Osteoblast (primary cell): ENCODE measurements at regions not wholly inside any gene's neighbourhood (a gene's known extent, or its start where the extent isn't known, plus 50 kb on each side); places are given as distances from the start of the nearest gene placed in this dataset.

ENCODE experiments used
- DNase-seq: peaks from one replicate; pipeline ENCODE4 v3.0.0; 2011; ENCODE audit warnings: low spot score, mixed read lengths; ENCODE audit not compliant: insufficient read length; ENCODE audit errors: missing footprints
- H2AFZ ChIP-seq: 2 replicates; pipeline ENCODE4 v1.6.0; 2011; ENCODE audit warnings: mild to moderate bottlenecking, low read length
- H3K27ac ChIP-seq: 2 replicates; pipeline ENCODE4 v1.5.1; 2011; ENCODE audit warnings: mild to moderate bottlenecking, low read depth, low read length, moderate library complexity
- H3K27me3 ChIP-seq: 2 replicates; pipeline ENCODE4 v1.6.0; 2012; ENCODE audit warnings: mild to moderate bottlenecking, control low read depth, inconsistent platforms, low read length, moderate library complexity; ENCODE audit not compliant: insufficient read depth
- H3K36me3 ChIP-seq: 2 replicates; pipeline ENCODE4 v1.5.1; 2011; ENCODE audit warnings: mild to moderate bottlenecking, low read length, control low read depth, moderate library complexity; ENCODE audit not compliant: insufficient read depth
- H3K4me1 ChIP-seq: 2 replicates; pipeline ENCODE4 v1.5.1; 2011; ENCODE audit warnings: mild to moderate bottlenecking, low read length, control low read depth, moderate library complexity; ENCODE audit not compliant: insufficient read depth
- H3K4me2 ChIP-seq: 2 replicates; pipeline ENCODE4 v1.6.0; 2011; ENCODE audit warnings: mild to moderate bottlenecking, low read length; ENCODE audit not compliant: insufficient read depth
- H3K4me3 ChIP-seq: fragments of 200-600 bp; sonication (generic); 3 replicates; pipeline ENCODE4 v1.5.1; 2012; ENCODE audit warnings: mild to moderate bottlenecking, low read length, inconsistent platforms; ENCODE audit not compliant: insufficient read depth
- H3K79me2 ChIP-seq: 2 replicates; pipeline ENCODE4 v1.6.0; 2012; ENCODE audit warnings: mild to moderate bottlenecking, low read length, control low read depth, inconsistent platforms; ENCODE audit not compliant: insufficient read depth
- H3K9me3 ChIP-seq: 2 replicates; pipeline ENCODE4 v1.5.1; 2011; ENCODE audit warnings: low read depth, low read length, control low read depth
- H4K20me1 ChIP-seq: 2 replicates; pipeline ENCODE4 v1.6.0; 2012; ENCODE audit warnings: mild to moderate bottlenecking, low read length, control low read depth; ENCODE audit not compliant: insufficient read depth
- CTCF ChIP-seq: IDR thresholded peaks from 2 replicates; pipeline ENCODE4 v1.5.1; 2011; ENCODE audit warnings: mild to moderate bottlenecking, low read depth, low read length, moderate library complexity; ENCODE audit errors: extremely low read depth

DNA sequence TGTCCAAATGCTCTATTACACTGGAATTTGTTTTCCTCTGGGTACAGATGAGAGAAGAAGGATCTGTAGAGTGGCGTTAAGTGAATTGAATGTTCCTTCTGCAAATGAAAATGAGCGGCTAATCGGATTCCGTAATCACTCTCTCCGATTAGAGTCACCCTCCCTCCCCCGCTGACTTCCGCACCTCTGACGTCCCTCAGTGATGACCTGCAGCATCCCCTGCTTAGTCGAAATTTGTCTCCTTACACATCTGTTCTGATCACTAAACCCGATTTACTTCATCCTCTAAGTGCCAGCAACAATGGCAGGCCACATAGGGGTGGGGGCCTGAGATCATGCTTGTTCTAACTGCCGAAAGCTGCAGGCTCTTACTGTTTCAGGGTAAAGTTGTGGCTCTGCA lies 378.7 kb downstream of the SEC16B start:
- H3K36me3 ChIP-seq, result no peaks in the 10 kb centered on the region
- H4K20me1 ChIP-seq, result no peaks in the 10 kb centered on the region
- no peak overlapping the region for H2AFZ ChIP-seq
- H3K9me3 ChIP-seq, result no peaks in the 10 kb centered on the region
- no peaks in the 10 kb centered on the region for H3K27me3 ChIP-seq
- DNase-seq, result no peak
- no peak overlapping the region for H3K4me3 ChIP-seq
- H3K27ac ChIP-seq, result no peak overlapping the region
- H3K79me2 ChIP-seq, result no peaks in the 10 kb centered on the region
- no peak overlapping the region for H3K4me2 ChIP-seq
- no peak for TF ChIP-seq CTCF
- H3K4me1 ChIP-seq, result peaks cover 10% of the 10 kb centered on the region

DNA sequence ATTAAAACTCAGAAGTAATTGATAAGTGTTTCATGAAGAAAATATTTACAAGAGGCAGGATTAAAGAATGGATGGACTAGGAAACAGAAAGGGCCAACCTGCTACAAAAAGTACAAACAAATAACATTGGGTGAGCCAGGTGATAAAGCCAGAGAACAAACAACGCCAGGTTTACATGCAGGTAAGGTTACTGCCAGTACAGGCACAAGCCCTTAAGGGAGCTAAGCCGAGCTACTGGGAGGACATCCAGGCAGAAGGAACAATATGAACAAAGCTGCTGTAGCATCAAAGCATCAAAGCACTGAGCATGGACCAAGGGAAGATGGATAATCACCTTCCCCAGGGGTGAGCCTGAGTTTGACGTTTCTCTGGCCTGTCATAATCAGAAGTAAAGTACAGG lies 380.7 kb downstream of the SEC16B start:
- Histone ChIP-seq H3K27ac (no peak overlapping the region), H3K27me3 (no peaks in the 10 kb centered on the region), H3K36me3 (no peaks in the 10 kb centered on the region), H4K20me1 (no peaks in the 10 kb centered on the region), H3K4me3 (no peak overlapping the region), H3K79me2 (no peaks in the 10 kb centered on the region), H3K4me2 (no peak overlapping the region), H3K4me1 (peaks cover 18% of the 10 kb centered on the region), H2AFZ (no peak overlapping the region), H3K9me3 (no peaks in the 10 kb centered on the region)
- no peak for TF ChIP-seq CTCF
- DNase-seq, result no peak

DNA sequence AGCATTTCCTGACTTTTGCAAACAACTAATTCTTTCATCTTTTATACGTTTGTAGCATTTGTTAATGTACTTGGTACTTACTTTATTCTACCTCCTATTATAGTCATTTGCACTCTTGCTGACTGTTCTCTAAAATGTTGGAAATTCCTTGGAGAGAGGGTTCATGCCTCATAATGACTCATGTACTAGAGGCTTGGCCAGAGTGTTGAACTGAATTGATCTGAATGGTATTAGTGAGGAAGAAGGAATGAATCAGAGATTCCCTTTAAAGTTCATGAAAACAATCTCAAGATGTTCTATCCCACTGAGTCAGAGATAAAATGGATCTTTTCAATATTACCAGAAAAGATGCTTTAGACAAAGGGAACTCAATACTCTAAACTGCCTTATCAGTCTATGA lies 383.4 kb downstream of the SEC16B start:
- Histone ChIP-seq H3K27me3 (no peaks in the 10 kb centered on the region), H3K27ac (no peak overlapping the region), H3K79me2 (no peaks in the 10 kb centered on the region), H3K36me3 (no peaks in the 10 kb centered on the region), H3K9me3 (no peaks in the 10 kb centered on the region), H3K4me2 (peak overlapping the region; percentile 44), H2AFZ (no peak overlapping the region), H3K4me1 (peaks cover 18% of the 10 kb centered on the region), H4K20me1 (no peaks in the 10 kb centered on the region), H3K4me3 (no peak overlapping the region)
- TF ChIP-seq CTCF, result no peak
- peak; percentile 66 for DNase-seq

GRCh38 chr1:177585302-177586220 lies 384.3 kb downstream of the SEC16B start:
- Histone ChIP-seq H3K4me1 (peaks cover 18% of the 10 kb centered on the region), H3K79me2 (no peaks in the 10 kb centered on the region), H2AFZ (no peak overlapping the region), H4K20me1 (no peaks in the 10 kb centered on the region), H3K36me3 (no peaks in the 10 kb centered on the region), H3K4me3 (no peak overlapping the region), H3K9me3 (no peaks in the 10 kb centered on the region), H3K4me2 (peak overlapping the region; percentile 44), H3K27me3 (no peaks in the 10 kb centered on the region), H3K27ac (no peak overlapping the region)
- DNase-seq, result no peak
- TF ChIP-seq CTCF, result no peak
